GM12865 (cell line): ENCODE measurements at regions not wholly inside any gene's neighbourhood (a gene's known extent, or its start where the extent isn't known, plus 50 kb on each side); places are given as distances from the start of the nearest gene placed in this dataset.

Experiments
- DNase-seq: peaks from one replicate; pipeline ENCODE4 v3.0.0; 2010; ENCODE audit warnings: low read depth
- H3K4me3 ChIP-seq: 2 replicates; pipeline ENCODE4 v1.5.1; 2011; ENCODE audit warnings: mild to moderate bottlenecking, low read depth, low read length, control low read depth
- TF ChIP-seq, protein P1 (sequence below): IDR thresholded peaks from 2 replicates; pipeline ENCODE4 v1.5.1; 2011; ENCODE audit warnings: low read length, control low read depth, low read depth, inconsistent platforms; ENCODE audit not compliant: insufficient read depth; ENCODE audit errors: missing control alignments

DNA sequence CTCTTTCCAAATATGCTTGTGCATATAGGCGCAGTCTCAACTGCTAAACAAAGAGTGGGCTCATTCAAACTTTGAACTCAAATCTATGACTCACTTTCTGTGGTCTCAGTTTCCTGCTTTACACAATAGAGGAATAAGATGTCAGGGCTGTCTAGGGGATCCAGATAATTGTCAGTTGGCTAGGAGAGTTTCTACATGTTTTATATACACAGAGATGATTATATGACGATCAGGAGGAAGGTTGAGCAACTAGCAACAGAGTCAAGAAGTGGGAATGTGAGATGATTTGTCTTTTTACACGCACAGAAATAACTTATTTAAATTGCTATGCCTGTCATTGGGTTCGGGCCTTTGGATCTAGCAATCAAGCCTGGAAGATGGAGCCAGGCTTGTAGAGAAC is 299.4 kb upstream of the LYPLAL1 start:
- H3K4me3 ChIP-seq: no peak overlapping the region
- TF ChIP-seq, protein P1, sequence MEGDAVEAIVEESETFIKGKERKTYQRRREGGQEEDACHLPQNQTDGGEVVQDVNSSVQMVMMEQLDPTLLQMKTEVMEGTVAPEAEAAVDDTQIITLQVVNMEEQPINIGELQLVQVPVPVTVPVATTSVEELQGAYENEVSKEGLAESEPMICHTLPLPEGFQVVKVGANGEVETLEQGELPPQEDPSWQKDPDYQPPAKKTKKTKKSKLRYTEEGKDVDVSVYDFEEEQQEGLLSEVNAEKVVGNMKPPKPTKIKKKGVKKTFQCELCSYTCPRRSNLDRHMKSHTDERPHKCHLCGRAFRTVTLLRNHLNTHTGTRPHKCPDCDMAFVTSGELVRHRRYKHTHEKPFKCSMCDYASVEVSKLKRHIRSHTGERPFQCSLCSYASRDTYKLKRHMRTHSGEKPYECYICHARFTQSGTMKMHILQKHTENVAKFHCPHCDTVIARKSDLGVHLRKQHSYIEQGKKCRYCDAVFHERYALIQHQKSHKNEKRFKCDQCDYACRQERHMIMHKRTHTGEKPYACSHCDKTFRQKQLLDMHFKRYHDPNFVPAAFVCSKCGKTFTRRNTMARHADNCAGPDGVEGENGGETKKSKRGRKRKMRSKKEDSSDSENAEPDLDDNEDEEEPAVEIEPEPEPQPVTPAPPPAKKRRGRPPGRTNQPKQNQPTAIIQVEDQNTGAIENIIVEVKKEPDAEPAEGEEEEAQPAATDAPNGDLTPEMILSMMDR: no peak
- no peak for DNase-seq

DNA sequence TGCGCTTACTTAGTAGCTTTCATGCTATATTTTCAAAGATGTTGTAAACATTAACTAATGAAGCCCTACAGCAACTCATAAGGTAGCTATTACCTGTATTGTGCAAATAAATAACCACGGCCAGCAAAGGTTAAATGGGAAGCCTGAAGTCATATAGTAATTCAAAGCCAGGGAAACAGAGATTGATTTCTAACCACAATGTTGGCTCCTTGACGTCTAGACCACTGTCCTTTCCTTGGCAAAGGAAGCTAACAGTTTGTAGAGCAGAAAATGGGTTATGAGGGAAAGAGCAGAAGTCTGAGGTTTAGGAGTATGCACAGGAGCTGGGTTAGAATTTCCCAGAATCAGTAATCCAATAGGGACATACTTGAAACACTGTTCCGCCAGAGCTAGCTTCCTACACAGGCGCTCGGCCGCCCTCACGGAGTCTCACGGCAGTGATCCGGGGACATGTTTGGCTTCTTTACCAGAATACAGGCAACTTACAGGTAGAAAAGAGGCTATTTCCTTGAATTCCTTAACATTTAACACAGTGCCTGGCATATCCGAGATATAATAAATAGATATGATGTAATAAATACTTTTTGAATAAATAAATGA is 298.8 kb upstream of the LYPLAL1 start:
- TF ChIP-seq, protein P1: no peak
- DNase-seq: no peak
- H3K4me3 ChIP-seq: no peak overlapping the region

DNA sequence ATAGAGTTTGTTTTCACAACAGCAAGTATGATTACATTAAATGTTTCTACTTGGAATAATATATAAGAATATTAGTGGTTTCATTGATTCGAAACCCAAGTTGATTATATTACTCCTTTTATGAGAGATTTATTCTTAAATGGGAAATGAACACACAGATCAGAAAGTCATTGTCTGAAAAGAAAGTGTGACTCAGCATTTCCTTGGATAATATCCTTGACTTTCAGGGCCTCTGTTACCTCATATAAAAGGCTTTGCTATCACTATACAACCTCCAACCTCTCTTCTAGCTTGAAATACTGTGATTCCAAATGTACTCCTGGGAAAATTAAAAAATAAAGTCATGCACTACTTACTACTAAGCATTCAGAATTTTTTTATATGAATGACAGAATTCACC is 295.3 kb upstream of the LYPLAL1 start:
- DNase-seq: no peak
- H3K4me3 ChIP-seq: no peak overlapping the region
- TF ChIP-seq, protein P1: no peak

DNA sequence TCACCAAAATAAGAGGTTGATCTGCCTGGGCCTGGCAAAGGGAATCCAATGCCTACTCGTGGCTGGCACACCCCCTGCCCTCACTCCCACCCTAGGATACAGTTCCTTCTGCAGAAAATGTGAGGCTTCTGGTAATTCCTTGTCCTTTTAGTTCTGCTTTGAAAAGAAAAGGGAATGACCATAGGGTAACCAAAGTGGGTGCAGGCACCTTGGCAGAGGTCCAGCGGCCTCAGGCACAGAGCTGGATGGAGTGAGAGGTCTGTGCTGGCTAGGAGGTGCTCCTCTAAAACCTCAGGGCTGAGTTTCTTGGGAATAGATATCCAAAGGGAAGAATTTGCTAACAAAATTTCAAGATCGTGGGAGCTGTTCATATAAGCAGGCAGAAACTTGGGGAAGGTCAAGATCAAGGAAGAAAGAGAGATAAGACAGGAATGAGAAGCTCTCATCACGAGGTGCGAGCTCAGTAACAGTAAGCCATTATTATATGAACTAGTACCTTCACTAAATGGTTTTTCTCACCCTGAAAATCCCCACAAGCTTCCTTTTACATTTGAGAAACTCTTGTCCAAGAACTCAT is 293.1 kb upstream of the LYPLAL1 start:
- no peak overlapping the region for H3K4me3 ChIP-seq
- no peak for DNase-seq
- TF ChIP-seq, protein P1: no peak

DNA sequence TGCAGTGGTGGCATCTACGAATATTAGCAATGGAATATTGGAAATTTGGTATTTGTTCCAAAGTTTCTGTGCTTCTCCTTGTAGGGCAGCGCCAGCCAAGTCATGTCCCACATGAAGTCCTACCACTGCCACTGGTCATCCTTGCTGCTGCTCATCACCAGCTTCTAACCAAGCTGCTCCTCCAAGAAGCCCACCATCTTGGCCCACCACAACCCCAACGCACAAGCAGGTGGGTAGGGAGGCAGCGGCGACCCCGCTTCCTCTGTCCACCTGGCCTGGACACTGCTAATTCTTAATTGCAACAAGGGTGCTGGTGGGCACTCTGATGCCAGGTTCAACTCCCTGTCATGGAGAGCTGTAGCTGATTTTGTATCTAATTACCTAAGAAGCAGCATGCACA is 291.2 kb upstream of the LYPLAL1 start:
- no peak overlapping the region for H3K4me3 ChIP-seq
- TF ChIP-seq, protein P1: no peak
- no peak for DNase-seq

DNA sequence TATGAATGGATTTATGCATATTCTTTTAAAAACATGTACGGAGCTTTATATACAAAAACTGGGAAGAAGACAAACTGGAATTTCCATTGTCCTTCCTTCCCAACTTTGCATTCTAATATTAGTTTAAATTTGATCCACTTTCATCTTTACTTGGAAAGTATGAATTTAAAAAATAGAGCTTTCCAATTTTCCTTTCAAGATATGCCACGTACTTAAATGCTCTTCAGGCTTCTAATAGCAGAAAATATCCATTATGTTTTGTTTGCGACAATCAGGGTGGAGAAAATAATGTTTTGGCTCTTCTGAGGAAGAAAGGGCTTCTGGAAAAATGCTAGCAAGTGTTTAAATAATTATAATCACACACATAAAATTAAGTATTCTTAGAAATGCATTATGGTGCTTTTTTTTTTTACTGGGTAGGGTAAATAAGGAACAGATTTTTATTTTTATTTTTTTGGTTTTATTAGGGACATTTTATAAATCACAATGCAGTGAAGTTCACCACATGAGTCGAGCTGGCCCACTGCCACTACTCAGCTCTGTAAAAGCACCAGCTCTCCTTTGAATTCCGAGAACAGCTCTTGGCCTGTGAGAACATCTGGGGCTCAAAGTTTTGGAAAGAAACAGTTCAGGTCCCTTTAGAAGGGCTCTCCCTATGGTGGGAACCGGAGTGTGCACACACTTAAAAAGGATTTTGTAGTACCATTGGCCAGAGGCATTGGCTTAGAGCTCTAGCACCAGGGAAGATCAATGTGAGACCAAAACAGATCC is 287.4 kb upstream of the LYPLAL1 start:
- TF ChIP-seq, protein P1: no peak
- no peak overlapping the region for H3K4me3 ChIP-seq
- no peak for DNase-seq
